ENCODE measurements at regions not wholly inside any gene's neighbourhood (a gene's known extent, or its start where the extent isn't known, plus 50 kb on each side); places are given as distances from the start of the nearest gene placed in this dataset.

GRCh38 chr14:65993996-65994395, 492.2 kb upstream of the CCDC196 start:
- Histone ChIP-seq H3K14ac (replicated peaks; ENCODE audit: low read depth, low read length) (no peak overlapping the region), H3K27me3 (ENCODE audit: control insufficient read depth, insufficient read depth, low read length) (no peaks in the 10 kb centered on the region), H4K8ac (ENCODE audit: low read depth in 2 of 2, low read length in 2 of 2) (no peak overlapping the region), H3K9me1 (ENCODE audit: insufficient read depth, low read length) (no peaks in the 10 kb centered on the region), H4K20me1 (ENCODE audit: insufficient read depth, low read length) (no peaks in the 10 kb centered on the region), H3K9me3 (ENCODE audit: control insufficient read depth, insufficient read depth, low read length) (peaks cover 9% of the 10 kb centered on the region), H3K4me1 (ENCODE audit: control insufficient read depth, insufficient read depth, low read length) (no peaks in the 10 kb centered on the region), H2BK20ac (ENCODE audit: low read depth, low read length) (no peak overlapping the region), H2AK5ac (ENCODE audit: low read depth, low read length) (no peak overlapping the region), H3K79me1 (ENCODE audit: low read depth in 1 of 2, low read length in 2 of 2) (no peaks in the 10 kb centered on the region), H3K4me3 (ENCODE audit: insufficient read depth, low read depth, low read length) (no peak overlapping the region), H4K5ac (ENCODE audit: low read depth, low read length) (no peak overlapping the region), H3K27ac (ENCODE audit: insufficient read depth, low read length) (no peak overlapping the region), H2BK15ac (ENCODE audit: low read depth, low read length) (no peak overlapping the region), H3K18ac (ENCODE audit: low read depth, low read length) (no peak overlapping the region), H2BK5ac (ENCODE audit: low read depth, low read length, poor library complexity, severe bottlenecking) (no peak overlapping the region), H3K4ac (ENCODE audit: low read depth, low read length) (no peak overlapping the region), H2AK9ac (replicated peaks; ENCODE audit: low read depth, low read length, poor library complexity) (no peak overlapping the region), H3K23ac (ENCODE audit: low read depth, low read length) (no peak overlapping the region), H3K4me2 (ENCODE audit: low read depth, low read length) (no peak overlapping the region), H2AFZ (replicated peaks; ENCODE audit: low read length, poor library complexity) (no peak overlapping the region), H3K36me3 (ENCODE audit: control insufficient read depth, insufficient read depth, low read length) (no peaks in the 10 kb centered on the region), H2BK120ac (ENCODE audit: low read depth, low read length) (no peak overlapping the region), H3K9ac (ENCODE audit: low read depth, low read length) (no peak overlapping the region), H4K91ac (ENCODE audit: insufficient read depth, low read depth, low read length) (no peak overlapping the region), H3K56ac (ENCODE audit: extremely low read depth, insufficient read depth, low read length) (no peak overlapping the region)
- CTCF ChIA-PET = no interaction called here
- no peak for TF ChIP-seq ELK1 (IDR thresholded peaks at IDR 0.05; ENCODE audit: borderline replicate concordance, low read depth, low read length)
- TF ChIP-seq MXI1 (IDR thresholded peaks at IDR 0.05; ENCODE audit: borderline replicate concordance, low read depth, low read length) = no peak
- no peak for TF ChIP-seq RAD21 (IDR thresholded peaks at IDR 0.05; ENCODE audit: low read length)
- TF ChIP-seq MAFK (IDR thresholded peaks at IDR 0.05; ENCODE audit: low read depth, low read length) = no peak
- no peak for TF ChIP-seq POLR2A (IDR thresholded peaks at IDR 0.05; ENCODE audit: low read depth, low read length)
- no peak for TF ChIP-seq CEBPB (IDR thresholded peaks at IDR 0.05; ENCODE audit: low read depth, low read length)
- no peak for TF ChIP-seq CHD1 (IDR thresholded peaks at IDR 0.05; ENCODE audit: low read depth, low read length)
- TF ChIP-seq, protein P1, sequence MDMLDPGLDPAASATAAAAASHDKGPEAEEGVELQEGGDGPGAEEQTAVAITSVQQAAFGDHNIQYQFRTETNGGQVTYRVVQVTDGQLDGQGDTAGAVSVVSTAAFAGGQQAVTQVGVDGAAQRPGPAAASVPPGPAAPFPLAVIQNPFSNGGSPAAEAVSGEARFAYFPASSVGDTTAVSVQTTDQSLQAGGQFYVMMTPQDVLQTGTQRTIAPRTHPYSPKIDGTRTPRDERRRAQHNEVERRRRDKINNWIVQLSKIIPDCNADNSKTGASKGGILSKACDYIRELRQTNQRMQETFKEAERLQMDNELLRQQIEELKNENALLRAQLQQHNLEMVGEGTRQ (IDR thresholded peaks at IDR 0.05; ENCODE audit: low read depth, low read length) = no peak
- TF ChIP-seq SMC3 (IDR thresholded peaks at IDR 0.05; ENCODE audit: low read depth, low read length) = no peak
- no peak for TF ChIP-seq FOS (IDR thresholded peaks at IDR 0.05; ENCODE audit: low read depth, low read length)
- no peak for TF ChIP-seq CTCF (conservative IDR thresholded peaks at IDR 0.05; ENCODE audit: low read depth, low read length)
- no peak for TF ChIP-seq RCOR1 (IDR thresholded peaks at IDR 0.05; ENCODE audit: insufficient replicate concordance, low read length)
- POLR2A ChIA-PET (ENCODE audit: unreplicated experiment) = no interaction called here
- WGBS, 2 experiments (ENCODE audit: extremely low coverage in 2 of 2, insufficient read length in 1 of 2) = no CpG with 5 or more reads among the region's 5 CpGs
- DNase-seq = no peak
- no peak for ATAC-seq (ENCODE audit: low read depth)
- no TSS peak for BruUV-seq (replicated peaks)
- intact Hi-C loops (cut with micrococcal nuclease) = no loop called here
- in situ Hi-C loops (cut with MboI; ENCODE audit: low sequenced_read_pairs) = no loop called here
- dilution Hi-C loops (cut with HindIII; ENCODE audit: low sequenced_read_pairs, unreplicated experiment) = no loop called here
